ENCODE measurements at regions not wholly inside any gene's neighbourhood (a gene's known extent, or its start where the extent isn't known, plus 50 kb on each side); places are given as distances from the start of the nearest gene placed in this dataset.

DNA sequence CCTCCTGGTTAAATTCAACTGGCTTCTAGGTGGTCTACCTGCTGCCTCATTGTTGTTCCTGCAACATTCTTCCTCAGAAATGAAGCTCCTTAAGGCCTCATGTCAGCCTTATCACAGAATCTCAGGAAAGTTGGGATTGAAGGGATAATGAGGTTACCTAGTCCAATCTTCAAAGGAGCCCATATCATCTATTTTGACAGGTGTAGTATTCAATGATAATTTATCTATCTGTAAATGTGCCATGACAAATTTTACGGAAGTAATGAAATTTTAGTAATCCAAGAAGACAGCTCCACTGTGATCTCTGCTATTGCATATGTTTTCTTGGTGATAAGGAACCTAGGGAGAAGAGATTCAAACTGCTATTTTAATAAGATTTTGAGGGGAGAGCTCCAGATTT lies 973.8 kb downstream of the ROBO2 start:
- no peak for TF ChIP-seq EZH2phosphoT487 (IDR thresholded peaks at IDR 0.05; ENCODE audit: borderline replicate concordance)
- TF ChIP-seq, protein P1, sequence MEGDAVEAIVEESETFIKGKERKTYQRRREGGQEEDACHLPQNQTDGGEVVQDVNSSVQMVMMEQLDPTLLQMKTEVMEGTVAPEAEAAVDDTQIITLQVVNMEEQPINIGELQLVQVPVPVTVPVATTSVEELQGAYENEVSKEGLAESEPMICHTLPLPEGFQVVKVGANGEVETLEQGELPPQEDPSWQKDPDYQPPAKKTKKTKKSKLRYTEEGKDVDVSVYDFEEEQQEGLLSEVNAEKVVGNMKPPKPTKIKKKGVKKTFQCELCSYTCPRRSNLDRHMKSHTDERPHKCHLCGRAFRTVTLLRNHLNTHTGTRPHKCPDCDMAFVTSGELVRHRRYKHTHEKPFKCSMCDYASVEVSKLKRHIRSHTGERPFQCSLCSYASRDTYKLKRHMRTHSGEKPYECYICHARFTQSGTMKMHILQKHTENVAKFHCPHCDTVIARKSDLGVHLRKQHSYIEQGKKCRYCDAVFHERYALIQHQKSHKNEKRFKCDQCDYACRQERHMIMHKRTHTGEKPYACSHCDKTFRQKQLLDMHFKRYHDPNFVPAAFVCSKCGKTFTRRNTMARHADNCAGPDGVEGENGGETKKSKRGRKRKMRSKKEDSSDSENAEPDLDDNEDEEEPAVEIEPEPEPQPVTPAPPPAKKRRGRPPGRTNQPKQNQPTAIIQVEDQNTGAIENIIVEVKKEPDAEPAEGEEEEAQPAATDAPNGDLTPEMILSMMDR (conservative IDR thresholded peaks at IDR 0.05; ENCODE audit: low read length) = no peak
- Histone ChIP-seq H3K36me3 (ENCODE audit: insufficient read depth, low read length) (no peaks in the 10 kb centered on the region), H3K27me3 (ENCODE audit: insufficient read depth, low read length, poor library complexity, severe bottlenecking) (no peaks in the 10 kb centered on the region), H2AFZ (ENCODE audit: low read length) (no peak overlapping the region), H3K9me3 (ENCODE audit: insufficient read depth, low read depth, low read length) (no peaks in the 10 kb centered on the region), H3F3A (ENCODE audit: low read depth) (no peaks in the 10 kb centered on the region), H3K9ac (ENCODE audit: low read depth, low read length, poor library complexity, severe bottlenecking) (no peak overlapping the region), H3K79me2 (ENCODE audit: insufficient read depth, low read length) (no peaks in the 10 kb centered on the region), H3K4me2 (ENCODE audit: low read depth, low read length, poor library complexity, severe bottlenecking) (no peak overlapping the region), H3K4me1 (ENCODE audit: insufficient read depth, low read length, poor library complexity, severe bottlenecking) (no peaks in the 10 kb centered on the region), H3K9me2 (replicated peaks; ENCODE audit: low read depth, low read length) (no peaks in the 10 kb centered on the region), H4K20me1 (ENCODE audit: insufficient read depth, low read length, poor library complexity, severe bottlenecking) (no peaks in the 10 kb centered on the region), H3K4me3 (ENCODE audit: low read length, poor library complexity, severe bottlenecking) (no peak overlapping the region)

DNA sequence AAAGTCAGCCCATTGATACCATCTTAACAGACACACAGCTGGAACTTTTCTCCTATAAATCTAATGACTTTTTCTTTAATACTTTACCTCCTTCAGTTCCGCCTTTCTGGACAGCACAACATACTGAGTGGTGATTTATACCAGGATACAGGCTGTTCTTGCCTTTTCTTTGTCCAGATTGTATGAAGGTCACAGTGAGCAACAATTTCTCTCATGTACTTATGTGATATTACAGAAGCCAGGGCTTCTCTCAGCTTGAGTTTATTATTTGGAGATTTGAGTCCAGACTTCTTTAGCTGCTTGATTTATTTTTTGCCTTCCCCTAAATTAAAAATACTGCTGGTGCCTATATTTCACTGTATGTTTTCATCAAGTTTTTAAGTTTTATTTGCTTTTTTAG lies 976.0 kb downstream of the ROBO2 start:
- Histone ChIP-seq H3K4me2 (ENCODE audit: low read depth, low read length, poor library complexity, severe bottlenecking) (no peak overlapping the region), H3K4me3 (ENCODE audit: low read length, poor library complexity, severe bottlenecking) (no peak overlapping the region), H2AFZ (ENCODE audit: low read length) (no peak overlapping the region), H3F3A (ENCODE audit: low read depth) (no peaks in the 10 kb centered on the region), H3K27me3 (ENCODE audit: insufficient read depth, low read length, poor library complexity, severe bottlenecking) (no peaks in the 10 kb centered on the region), H3K9me3 (ENCODE audit: insufficient read depth, low read depth, low read length) (no peaks in the 10 kb centered on the region), H4K20me1 (ENCODE audit: insufficient read depth, low read length, poor library complexity, severe bottlenecking) (no peaks in the 10 kb centered on the region), H3K9me2 (replicated peaks; ENCODE audit: low read depth, low read length) (no peaks in the 10 kb centered on the region), H3K36me3 (ENCODE audit: insufficient read depth, low read length) (no peaks in the 10 kb centered on the region), H3K79me2 (ENCODE audit: insufficient read depth, low read length) (no peaks in the 10 kb centered on the region), H3K9ac (ENCODE audit: low read depth, low read length, poor library complexity, severe bottlenecking) (no peak overlapping the region), H3K4me1 (ENCODE audit: insufficient read depth, low read length, poor library complexity, severe bottlenecking) (no peaks in the 10 kb centered on the region)
- TF ChIP-seq, protein P1 (conservative IDR thresholded peaks at IDR 0.05; ENCODE audit: low read length) = no peak

DNA sequence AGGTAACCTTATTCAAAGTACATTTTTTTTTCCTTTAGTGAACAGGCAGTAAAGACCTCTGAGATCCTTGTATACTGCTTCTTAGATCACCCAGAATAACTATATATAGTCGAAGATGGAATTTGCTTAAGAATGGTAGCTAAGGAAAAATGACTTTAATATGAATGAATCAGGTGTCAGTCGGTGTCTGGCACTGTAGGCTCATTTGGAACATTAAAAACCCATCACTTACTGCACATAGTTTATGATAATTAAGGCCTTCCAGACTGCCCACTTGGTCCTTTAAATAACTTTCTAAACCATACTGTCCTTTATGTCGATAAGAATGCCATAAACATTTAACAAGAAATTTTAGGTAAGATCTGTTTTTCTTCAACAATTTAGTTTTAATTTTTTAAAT lies 981.8 kb downstream of the ROBO2 start:
- Histone ChIP-seq H3K9me3 (ENCODE audit: insufficient read depth, low read depth, low read length) (no peaks in the 10 kb centered on the region), H3F3A (ENCODE audit: low read depth) (no peaks in the 10 kb centered on the region), H2AFZ (ENCODE audit: low read length) (no peak overlapping the region), H3K79me2 (ENCODE audit: insufficient read depth, low read length) (no peaks in the 10 kb centered on the region), H4K20me1 (ENCODE audit: insufficient read depth, low read length, poor library complexity, severe bottlenecking) (no peaks in the 10 kb centered on the region), H3K4me1 (ENCODE audit: insufficient read depth, low read length, poor library complexity, severe bottlenecking) (no peaks in the 10 kb centered on the region), H3K4me3 (ENCODE audit: low read length, poor library complexity, severe bottlenecking) (no peak overlapping the region), H3K9ac (ENCODE audit: low read depth, low read length, poor library complexity, severe bottlenecking) (no peak overlapping the region), H3K36me3 (ENCODE audit: insufficient read depth, low read length) (no peaks in the 10 kb centered on the region), H3K27me3 (ENCODE audit: insufficient read depth, low read length, poor library complexity, severe bottlenecking) (no peaks in the 10 kb centered on the region), H3K9me2 (replicated peaks; ENCODE audit: low read depth, low read length) (no peaks in the 10 kb centered on the region), H3K4me2 (ENCODE audit: low read depth, low read length, poor library complexity, severe bottlenecking) (no peak overlapping the region)
- TF ChIP-seq, protein P1 (conservative IDR thresholded peaks at IDR 0.05; ENCODE audit: low read length) = no peak
- no peak for TF ChIP-seq EZH2phosphoT487 (IDR thresholded peaks at IDR 0.05; ENCODE audit: borderline replicate concordance)
